G401.6 (cell line): ENCODE measurements at regions not wholly inside any gene's neighbourhood (a gene's known extent, or its start where the extent isn't known, plus 50 kb on each side); places are given as distances from the start of the nearest gene placed in this dataset.
"Not testable (repeated sequence)": the region's sequence is repeated elsewhere in the genome, so short reads cannot be mapped to it uniquely, and the experiment has no call there.

Experiments used
- FAIRE-seq: peaks from 2 replicates; lab custom pipeline; 2012; peaks lifted over from hg19 to GRCh38; lab: Jason Lieb, UNC

DNA sequence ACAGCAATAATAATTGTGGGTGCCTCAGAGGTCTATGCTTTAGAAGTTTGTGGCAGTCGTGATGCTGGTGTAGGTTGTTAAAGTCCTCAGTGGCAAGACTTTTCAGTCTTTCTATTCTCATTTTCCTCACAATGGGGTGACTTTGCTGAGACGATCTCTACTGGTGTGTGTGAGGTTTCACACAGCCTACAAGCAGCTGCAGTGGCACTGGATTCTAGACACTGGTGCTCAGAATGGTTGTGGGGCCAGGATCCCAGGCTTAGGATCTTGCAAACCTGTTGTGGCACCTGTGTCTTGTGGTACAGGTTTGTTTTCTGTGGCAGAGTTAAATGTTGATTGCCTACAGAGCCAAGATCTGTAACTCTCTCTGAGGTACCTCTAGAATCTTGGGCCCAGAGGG lies 581.2 kb downstream of the PTPRC start:
- FAIRE-seq, result no peak

DNA sequence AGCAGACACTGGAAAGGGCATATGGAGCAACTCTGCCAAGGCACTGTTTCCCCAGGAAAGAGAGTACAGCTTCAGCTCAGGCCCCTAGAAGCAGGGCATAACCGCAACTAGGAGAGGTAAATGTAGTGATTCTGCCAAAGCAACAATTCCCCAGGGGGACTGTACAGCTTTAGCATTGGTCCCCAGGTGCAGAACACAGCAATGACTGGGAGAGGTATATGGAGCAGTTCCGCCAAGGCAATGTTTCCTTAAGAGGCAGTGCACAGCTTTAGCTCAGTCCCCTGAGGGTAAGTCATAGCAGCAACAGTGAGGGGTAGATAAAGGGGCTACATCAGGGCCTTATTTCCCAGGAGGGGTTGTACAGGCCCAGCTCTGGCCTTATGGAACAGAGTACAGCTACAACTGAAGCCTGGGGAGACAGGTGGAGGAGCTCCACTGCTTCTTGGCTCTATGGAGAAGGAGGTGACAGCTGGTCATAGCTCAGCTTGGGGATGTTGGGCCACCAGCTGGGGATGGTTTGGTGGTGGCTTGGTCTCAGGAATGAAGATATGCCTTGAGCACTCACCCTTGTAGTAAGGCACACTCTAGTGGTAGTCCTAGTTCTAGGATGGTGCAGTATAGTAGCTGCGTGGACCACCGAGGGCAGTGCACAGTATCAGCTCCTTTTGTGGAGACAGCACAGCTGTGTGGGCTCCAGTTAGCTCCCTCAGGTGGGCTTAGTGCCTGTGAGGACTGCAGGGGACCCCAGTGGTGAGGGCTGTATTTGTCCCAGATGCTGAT lies 582.7 kb downstream of the PTPRC start:
- FAIRE-seq, result no peak

DNA sequence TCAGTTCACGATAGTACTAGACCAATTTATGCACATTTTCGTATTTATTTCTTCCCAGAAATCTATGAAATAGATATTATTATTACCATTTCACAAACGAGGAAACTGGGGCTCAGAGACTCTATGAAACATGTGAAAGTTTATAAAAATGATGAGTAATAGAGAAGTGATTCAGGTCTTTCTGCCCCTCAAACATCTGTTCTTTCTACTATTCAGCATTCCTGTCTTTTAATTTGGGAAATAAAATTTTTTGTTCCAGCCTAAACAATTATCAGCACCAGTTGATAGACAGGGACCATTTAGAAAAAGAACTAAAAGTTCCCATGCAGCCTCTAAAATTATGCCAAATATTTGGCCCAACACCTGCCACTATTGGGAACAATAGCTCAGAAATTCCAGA lies 585.1 kb downstream of the PTPRC start:
- FAIRE-seq, result no peak

DNA sequence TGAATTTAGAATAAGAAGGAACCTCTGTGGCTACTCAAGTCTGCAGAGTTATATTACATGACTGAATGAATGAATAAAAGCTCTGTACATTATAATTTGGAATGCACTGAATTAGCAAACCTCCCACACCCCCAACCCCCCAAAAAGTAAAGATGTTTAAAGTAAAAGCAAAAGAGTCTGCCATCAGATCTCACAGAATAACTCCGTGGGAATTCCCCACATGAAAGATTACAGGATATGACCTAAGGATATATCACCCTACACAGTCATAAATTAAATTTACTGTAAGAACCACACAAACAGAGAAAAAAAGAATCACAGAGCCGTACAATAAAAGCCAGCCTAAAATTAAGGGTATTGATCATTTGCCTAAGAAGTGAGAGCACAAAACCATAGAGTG lies 587.3 kb downstream of the PTPRC start:
- no peak for FAIRE-seq

DNA sequence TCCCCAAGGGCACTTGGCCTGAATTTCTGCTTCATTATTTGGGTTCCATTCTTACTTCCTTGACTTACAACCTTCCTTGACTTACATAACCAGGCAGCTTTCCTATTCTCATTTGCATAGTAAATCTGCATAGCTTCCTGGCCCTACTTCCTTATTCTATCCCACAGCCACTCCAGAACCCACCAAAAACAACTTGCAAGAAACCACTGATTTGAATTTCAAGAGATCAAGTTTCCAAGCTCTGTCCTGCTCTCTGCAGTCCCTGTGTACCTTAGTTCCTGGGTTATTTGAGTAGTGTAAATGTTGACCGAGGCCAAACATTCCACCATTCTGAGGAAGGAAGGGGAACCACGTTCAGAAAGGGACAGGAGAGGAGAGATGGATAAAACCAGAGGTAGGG lies 603.3 kb downstream of the PTPRC start:
- FAIRE-seq, result no peak

DNA sequence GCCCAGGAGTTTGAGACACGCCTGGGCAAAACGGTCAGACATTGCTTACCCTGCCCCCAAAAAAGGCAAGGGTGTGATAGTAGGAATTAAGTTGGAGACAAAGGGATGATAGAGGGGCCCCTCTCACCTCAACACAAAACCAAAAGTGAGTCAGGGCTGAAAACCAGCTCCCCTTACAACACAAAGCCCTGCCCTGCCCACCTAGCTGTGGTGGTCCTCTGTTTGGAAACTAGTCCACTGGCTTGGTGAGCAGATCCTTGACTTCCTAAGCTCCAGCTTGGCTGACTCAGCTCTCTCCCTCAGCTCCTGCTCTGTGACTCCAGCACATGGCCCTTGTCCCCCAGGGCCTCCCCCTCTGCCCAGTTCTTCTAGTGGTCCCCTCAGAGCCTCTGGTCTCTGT lies 603.8 kb downstream of the PTPRC start:
- FAIRE-seq, result no peak

DNA sequence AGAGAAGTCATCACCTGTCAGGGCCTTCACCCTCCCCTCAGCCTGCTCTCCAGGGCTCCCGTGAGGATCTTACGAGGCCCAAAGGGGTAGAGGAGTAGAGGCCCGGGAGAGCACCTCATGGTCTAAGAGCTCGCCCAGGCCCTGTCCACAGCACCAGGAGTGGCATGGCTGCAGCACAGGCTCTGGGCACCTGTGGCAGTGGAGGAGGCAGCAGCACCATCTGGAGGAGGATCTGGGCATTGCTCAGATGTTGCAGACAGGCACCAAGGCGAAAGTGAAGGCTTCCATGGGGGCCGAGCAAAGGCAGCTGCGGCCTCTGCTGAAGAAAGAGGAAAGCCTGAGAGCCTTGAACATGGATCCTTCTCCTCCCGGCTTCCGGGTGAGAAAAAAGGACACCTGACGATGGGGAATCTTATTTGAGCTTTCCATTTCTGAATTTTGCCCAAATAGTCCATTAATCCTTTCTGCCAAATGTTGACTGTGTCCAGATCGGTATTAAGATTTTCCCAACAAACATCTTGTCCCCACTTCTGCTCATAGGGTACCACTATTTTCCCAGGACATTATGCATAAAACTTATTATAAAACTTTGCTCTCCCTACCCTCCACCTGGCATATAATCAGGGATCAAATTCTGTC lies 604.7 kb downstream of the PTPRC start:
- FAIRE-seq, result no peak

DNA sequence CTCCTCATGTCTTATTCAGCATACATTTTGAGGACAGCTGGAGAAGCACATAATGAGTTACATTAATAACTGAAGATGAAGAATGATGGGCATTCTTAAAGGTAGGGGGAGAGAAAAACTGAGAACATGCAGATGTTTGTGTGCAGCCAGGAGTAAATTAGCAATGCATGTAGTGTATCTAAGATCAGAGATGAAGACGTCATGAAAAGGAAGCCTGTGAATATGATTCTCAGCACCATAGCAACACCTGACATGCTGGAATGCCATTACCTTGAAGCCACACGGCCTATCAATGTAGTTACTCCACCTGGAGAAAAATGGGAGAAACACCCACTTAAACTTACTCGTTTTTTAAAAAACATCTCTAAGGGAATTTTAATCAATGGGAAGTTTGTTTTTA lies 607.1 kb downstream of the PTPRC start:
- no peak for FAIRE-seq

DNA sequence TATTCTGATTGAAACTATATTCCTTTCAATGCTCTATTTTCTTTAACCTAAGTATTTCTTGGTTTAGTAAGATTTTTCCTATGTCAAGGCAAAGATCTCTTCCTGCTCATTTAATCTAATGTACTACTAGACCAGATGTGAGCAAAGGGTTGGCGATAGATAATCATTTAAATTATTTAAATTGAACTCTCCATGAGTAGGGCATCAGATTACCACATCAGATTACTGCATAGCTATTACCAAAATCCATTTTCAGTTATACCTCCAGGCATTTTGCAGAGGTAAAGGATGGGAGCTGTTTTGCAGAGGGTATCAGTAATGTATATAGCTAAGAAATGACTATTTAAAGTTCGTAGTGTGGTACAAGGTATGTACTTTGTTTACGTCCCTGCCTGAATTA lies 607.9 kb downstream of the PTPRC start:
- FAIRE-seq, result no peak

DNA sequence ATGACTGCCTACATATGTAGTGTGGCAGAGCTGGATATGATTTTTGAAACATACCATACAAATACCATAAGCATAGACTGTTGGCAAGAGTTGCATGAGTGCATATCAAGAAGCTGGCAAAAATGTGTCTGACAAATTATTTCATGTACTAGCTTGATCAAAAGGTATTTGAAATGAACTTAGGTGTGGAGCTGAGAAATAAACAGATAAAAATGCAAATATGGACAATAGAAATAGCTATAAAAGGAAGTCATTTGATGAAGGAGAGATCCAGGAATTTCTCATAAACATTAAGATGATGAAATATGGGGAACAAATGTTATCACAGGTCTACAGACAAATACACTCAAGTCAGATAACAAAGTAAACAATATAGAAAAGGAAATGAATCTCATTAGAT lies 609.1 kb downstream of the PTPRC start:
- no peak for FAIRE-seq

DNA sequence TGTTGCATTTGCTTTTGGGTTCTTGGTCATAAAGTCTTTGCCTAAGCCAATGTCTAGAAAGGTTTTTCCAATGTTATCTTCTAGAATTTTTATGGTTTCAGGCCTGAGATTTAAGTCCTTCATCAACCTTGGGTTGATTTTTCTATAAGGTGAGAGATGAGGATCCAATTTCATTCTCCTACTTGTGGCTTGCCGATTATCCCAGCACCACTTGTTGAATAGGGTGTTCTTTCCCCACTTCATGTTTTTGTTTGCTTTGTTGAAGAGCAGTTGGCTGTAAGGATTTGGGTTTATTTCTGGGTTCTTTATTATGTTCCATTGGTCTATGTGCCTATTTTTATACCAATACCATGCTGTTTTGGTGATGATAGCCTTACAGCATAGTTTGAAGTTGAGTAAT lies 615.2 kb downstream of the PTPRC start:
- not testable (repeated sequence) for FAIRE-seq

DNA sequence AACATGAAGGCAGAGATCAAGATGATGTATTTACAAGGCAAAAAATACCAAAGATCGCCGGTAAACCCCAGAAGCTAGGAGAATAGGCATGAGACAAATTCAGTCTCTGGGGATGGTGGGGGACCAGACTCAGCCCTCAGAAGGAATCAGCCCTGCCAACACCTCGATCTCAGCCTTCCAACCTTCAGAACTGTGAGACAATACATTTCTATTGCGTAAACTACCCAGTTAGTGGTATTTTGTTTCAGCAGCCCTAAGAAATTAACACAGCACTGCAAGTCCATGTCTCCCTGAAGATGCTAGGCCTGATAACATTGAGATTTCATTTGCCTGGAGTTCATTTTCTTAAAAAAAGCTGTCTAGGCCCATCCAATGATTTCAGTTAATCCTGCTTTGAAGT lies 622.5 kb downstream of the PTPRC start:
- no peak for FAIRE-seq

DNA sequence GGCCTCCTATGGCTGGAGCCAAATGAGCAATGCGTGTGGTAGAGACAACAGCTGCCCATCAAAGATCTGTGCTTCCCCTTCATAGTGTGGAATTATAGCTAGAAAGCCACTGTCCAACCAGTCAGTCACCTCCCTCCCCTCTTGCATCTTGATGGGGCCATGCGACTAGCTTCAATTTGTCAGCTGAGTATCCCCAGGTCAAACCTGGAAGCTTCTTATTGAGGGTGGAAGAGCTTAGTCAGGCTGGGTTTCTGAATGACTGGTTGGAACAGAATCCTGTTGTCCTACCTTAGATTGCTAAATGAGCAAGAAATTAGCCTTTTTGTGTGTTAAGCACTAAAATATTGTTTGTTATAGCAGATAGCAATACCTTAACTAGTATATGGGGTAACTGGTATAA lies 625.4 kb downstream of the PTPRC start:
- FAIRE-seq, result no peak

DNA sequence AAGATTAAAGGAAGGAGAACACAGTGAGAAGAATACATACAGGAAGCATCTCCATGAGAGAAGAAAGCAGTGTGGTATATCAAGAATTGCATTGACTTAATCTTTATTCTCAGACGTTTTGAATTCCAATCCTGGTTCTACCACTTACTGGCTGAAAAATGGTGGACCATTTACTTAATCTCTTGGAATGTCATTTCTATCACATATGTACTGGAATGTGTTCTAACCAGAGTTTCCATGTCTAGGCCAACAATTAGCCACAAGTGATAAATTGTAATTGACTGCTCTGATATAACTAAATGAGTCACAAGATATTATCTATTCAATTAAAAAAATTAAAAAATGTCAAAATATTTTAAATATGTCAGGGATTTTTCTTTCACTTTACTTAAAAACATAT lies 626.1 kb downstream of the PTPRC start:
- no peak for FAIRE-seq

DNA sequence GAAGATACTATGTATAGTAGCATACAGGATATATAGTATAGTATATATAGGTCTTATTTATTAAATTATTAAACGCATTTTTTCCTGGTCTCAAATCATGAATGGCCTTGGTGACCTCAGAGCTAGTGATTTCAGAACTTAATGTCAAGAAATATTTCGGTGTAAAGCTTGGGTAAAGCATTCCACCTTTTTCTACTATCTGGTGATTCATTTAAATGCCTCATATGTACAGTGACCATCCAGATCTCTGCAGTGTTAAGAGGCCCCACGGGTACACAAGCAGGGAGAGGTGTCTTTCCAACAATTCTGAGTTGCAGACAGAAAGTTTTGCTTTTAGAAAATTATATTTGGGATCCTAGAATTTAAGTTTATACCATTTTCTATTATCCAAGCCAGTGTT lies 626.5 kb downstream of the PTPRC start:
- no peak for FAIRE-seq

DNA sequence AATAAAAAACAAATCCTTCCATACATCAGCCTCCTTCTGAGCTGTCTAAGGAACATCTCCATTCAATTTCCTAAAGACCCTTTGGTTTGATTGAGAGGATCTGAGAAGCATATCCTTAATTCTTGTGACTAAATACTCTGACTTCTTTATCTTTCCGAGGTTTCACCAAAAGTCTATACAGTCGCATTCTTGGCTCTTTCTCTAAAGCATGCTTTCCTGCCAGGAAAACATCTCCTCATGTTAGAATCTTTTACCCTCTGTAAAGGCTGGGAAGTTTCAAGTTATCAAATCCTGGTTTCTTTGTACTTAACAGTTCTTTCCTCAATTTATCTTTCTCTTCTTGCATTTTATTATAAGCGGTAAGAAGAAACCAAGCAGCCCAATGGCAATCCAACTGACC lies 630.4 kb downstream of the PTPRC start:
- FAIRE-seq, result no peak

DNA sequence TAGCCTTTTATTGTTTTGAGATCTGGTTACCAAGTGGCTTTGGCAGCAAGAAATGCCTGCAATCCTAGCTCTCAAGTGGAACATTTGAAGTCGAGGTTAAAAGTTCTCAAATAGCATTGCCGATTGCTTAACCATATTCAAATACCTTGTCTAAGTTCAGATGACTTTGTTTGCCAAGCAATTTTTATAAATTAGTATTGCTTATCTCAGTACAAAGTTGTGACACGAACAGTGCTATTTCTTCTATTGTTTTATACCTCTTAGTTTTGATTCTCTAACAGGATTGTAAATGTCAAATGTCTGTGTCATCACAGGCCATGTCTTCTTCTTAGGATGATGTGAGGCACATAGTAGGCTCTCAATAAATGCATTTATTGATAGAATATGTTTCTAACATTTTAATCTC lies 633.3 kb downstream of the PTPRC start:
- FAIRE-seq, result no peak

DNA sequence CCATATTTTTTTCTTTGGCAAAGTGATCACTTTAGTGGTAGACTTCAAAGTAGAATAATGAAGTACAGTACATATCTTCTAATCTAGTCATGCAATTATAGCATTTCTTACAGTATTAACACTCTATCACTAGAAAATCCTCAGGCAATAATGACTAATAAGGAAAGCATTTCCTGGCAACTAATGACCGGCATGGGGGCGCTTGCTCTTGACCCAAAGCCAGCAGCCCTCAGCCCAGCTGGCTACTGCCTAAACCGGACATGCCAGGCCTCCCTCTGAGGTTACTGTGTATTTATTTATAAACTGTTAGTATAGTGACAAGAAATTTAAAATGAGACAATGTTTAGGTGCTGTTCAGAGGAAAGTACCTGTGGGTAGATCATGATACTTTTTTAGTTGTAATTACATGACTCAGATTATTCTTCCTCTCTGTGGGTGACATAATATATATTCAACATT lies 633.8 kb downstream of the PTPRC start:
- no peak for FAIRE-seq

DNA sequence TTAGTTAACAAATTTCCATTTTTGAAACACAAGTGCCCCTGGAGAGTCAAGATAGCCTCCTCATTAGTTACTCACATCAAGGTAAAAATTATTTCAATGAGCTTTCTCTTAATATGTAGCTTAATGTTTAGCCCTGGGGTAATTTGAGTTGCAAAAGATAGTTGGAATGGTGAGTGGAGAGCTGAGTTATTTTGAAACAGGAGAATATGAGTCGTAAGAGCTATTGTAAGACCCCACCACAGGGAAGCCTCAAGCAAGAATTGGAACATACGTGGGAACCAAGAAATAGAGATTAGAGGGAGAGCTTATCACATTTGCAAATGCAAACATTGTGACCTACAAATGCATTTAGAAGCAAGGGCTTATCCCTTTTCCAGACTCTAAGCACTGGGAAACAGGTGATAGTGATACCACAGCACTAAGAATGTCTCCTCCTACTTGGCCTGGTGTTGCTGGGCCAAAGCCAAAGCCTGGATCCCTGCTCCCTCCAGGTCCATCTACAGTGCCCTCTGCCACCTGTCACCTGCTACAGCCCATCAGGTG lies 635.1 kb downstream of the PTPRC start:
- no peak for FAIRE-seq

DNA sequence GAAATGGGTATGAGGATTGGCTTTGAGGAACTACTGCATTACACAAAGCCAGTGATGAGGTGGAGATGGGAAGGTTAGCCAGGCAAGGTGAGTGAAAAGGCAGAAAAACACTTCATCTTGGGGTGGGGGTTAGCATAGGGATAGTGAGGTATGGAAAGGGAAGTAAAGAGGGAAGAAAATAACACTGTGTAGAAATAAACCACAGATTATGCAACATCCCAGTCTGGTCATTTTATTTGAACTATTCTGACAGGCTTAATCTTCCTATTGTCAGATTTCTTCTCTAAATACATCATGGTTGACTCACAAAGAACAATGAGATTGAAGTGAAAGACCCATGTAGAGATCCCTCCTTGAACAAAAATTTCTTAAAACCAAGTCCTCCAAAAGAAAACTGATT lies 640.2 kb downstream of the PTPRC start:
- no peak for FAIRE-seq

DNA sequence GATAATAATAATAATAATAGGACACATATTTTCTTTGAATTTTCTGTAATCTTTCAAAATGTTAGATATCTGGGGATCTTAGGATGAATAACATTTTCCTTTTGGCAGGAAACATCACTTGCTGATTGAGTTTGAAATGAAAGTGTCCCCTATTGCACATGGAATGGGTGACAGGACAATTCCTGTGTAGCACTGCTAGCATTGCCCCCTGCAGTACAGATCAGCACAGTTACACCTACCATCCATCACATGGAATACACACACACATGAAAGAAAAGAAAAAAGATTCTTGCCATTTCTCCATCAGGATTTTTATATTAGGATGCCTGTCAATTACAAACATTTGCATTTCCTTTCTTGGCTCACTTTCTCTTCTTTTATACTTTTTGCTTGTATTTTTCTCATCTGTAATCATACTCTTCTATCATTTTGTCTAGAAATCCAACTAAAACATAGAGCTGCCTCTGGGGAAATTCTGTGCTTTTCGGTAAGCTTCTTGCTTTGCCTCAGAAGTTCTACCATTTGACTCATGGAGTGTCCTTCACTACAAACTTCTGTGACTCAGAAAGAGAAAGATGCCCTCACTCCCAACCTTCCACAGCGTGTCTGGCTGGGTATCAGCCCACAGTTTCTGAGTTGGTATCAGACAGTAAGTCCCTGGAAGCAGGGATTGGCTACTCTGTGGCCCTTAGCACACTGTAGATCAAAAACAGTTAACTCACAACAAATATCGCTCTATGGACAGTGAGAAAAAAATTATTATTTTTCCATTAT lies 641.2 kb downstream of the PTPRC start:
- no peak for FAIRE-seq

DNA sequence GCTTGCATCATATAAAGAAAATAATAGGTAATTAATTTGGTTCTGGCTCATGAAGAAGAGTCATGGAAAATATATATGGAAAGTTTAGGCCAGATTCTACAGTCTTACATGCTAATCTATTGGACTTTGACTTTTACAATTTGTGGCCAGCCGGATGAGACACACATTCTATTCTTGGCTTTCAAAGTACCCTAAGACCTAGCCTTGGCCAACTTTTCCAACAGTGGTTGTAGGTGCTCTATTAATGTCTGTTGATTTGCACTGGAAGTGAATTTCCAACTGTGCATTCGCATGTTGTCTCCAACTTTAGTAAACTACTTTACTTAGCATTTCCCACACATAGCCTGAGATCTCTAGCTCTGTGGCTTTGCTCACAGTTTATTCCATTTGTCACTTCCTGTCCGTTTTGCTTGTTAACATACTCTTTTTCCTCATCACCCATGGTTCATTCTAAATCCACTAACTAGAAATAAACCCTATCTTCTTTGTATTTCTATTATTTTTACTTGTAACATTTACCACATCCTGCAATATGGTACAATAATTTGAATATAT lies 644.0 kb downstream of the PTPRC start:
- FAIRE-seq, result no peak

DNA sequence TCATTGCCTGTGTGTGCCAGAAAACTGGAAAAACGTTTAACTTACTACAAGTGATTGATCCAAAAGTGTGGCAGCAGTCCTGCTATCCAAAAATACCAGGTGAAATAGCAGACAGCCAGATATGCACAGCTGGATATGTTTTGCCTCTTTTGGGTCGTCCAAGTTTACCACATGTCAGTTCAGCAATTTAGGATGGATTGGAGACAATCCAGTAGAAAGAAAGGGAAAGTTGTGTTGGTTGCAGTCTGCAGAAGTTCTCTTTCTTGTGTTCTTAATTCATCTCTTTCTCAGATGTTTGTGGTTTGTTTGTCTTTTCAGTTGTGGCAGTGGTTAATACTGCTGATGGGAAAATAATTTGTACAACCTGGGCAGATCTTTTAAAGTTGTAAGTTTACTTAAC lies 645.0 kb downstream of the PTPRC start:
- no peak for FAIRE-seq
